ENCODE measurements at regions not wholly inside any gene's neighbourhood (a gene's known extent, or its start where the extent isn't known, plus 50 kb on each side); places are given as distances from the start of the nearest gene placed in this dataset.

- no peaks in the 10 kb centered on the region for H3K36me3 ChIP-seq (ENCODE audit: control insufficient read depth in 2 of 2, extremely low read depth in 1 of 2, insufficient read depth in 2 of 2, low read length in 2 of 2)
Observed at GRCh38 chr3:82128271-82128670, 366.8 kb upstream of the GBE1 start.

GRCh38 chr3:82122554-82123345 lies 361.3 kb upstream of the GBE1 start:
- dilution Hi-C loops (cut with MboI; ENCODE audit: extremely low pct_ligation_motif_present, low sequenced_read_pairs): no loop called here
- H3K27ac ChIP-seq (ENCODE audit: control insufficient read depth, insufficient read depth, low read length): no peak overlapping the region
- H2AFZ ChIP-seq (ENCODE audit: control insufficient read depth, low read length): no peak overlapping the region
- no peaks in the 10 kb centered on the region for H3K27me3 ChIP-seq (ENCODE audit: control insufficient read depth, extremely low read depth, insufficient read depth, low read length)
- H3K79me2 ChIP-seq (ENCODE audit: control insufficient read depth, insufficient read depth, low read length): no peaks in the 10 kb centered on the region
- no peaks in the 10 kb centered on the region for H3K36me3 ChIP-seq (ENCODE audit: control insufficient read depth in 2 of 2, extremely low read depth in 1 of 2, insufficient read depth in 2 of 2, low read length in 2 of 2)
- H3K9me1 ChIP-seq (ENCODE audit: control insufficient read depth, extremely low read depth, insufficient read depth, low read length): no peaks in the 10 kb centered on the region
- no peak overlapping the region for H3K4me3 ChIP-seq (ENCODE audit: control insufficient read depth in 2 of 3, extremely low read depth in 1 of 3, insufficient read depth in 2 of 3, low read depth in 1 of 3, low read length in 3 of 3)
- H3K9me3 ChIP-seq (ENCODE audit: control insufficient read depth, low read depth, low read length): no peaks in the 10 kb centered on the region
- FAIRE-seq (no peak), DNase-seq (ENCODE audit: low read depth, low spot score) (no peak)
- no peaks in the 10 kb centered on the region for H3K4me1 ChIP-seq (ENCODE audit: control insufficient read depth, extremely low read depth, insufficient read depth, low read length)
- no peak overlapping the region for H3K4me2 ChIP-seq (ENCODE audit: control insufficient read depth, extremely low read depth, insufficient read depth, low read depth, low read length)
- no peak overlapping the region for H3K9ac ChIP-seq (ENCODE audit: control insufficient read depth, extremely low read depth, insufficient read depth, low read length)
- H4K20me1 ChIP-seq (ENCODE audit: control insufficient read depth, extremely low read depth, insufficient read depth, low read length): no peaks in the 10 kb centered on the region
- TF ChIP-seq CTCF (optimal IDR thresholded peaks at IDR 0.05 in 1 of 3, IDR thresholded peaks at IDR 0.05 in 1 of 3, conservative IDR thresholded peaks at IDR 0.05 in 1 of 3; ENCODE audit: extremely low read depth in 1 of 3, insufficient read depth in 2 of 3, low read length in 3 of 3) (no peak), EZH2 (IDR thresholded peaks at IDR 0.05; ENCODE audit: low read length) (no peak)

More at GRCh38 chr3:82128271-82128670, 366.8 kb upstream of the GBE1 start:
- no peak overlapping the region for H2AFZ ChIP-seq (ENCODE audit: control insufficient read depth, low read length)
- dilution Hi-C loops (cut with MboI; ENCODE audit: extremely low pct_ligation_motif_present, low sequenced_read_pairs): no loop called here
- no peaks in the 10 kb centered on the region for H3K27me3 ChIP-seq (ENCODE audit: control insufficient read depth, extremely low read depth, insufficient read depth, low read length)
- no peaks in the 10 kb centered on the region for H3K9me1 ChIP-seq (ENCODE audit: control insufficient read depth, extremely low read depth, insufficient read depth, low read length)
- H3K79me2 ChIP-seq (ENCODE audit: control insufficient read depth, insufficient read depth, low read length): no peaks in the 10 kb centered on the region
- no peak overlapping the region for H3K4me2 ChIP-seq (ENCODE audit: control insufficient read depth, extremely low read depth, insufficient read depth, low read depth, low read length)
- TF ChIP-seq CTCF (optimal IDR thresholded peaks at IDR 0.05 in 1 of 3, IDR thresholded peaks at IDR 0.05 in 1 of 3, conservative IDR thresholded peaks at IDR 0.05 in 1 of 3; ENCODE audit: extremely low read depth in 1 of 3, insufficient read depth in 2 of 3, low read length in 3 of 3): no peak
- no peak for TF ChIP-seq EZH2 (IDR thresholded peaks at IDR 0.05; ENCODE audit: low read length)
- H3K27ac ChIP-seq (ENCODE audit: control insufficient read depth, insufficient read depth, low read length): no peak overlapping the region
- DNase-seq (ENCODE audit: low read depth, low spot score) (no peak), FAIRE-seq (no peak)
- H3K9me3 ChIP-seq (ENCODE audit: control insufficient read depth, low read depth, low read length): no peaks in the 10 kb centered on the region
- no peak overlapping the region for H3K4me3 ChIP-seq (ENCODE audit: control insufficient read depth in 2 of 3, extremely low read depth in 1 of 3, insufficient read depth in 2 of 3, low read depth in 1 of 3, low read length in 3 of 3)
- no peaks in the 10 kb centered on the region for H3K4me1 ChIP-seq (ENCODE audit: control insufficient read depth, extremely low read depth, insufficient read depth, low read length)
- no peaks in the 10 kb centered on the region for H4K20me1 ChIP-seq (ENCODE audit: control insufficient read depth, extremely low read depth, insufficient read depth, low read length)
- no peak overlapping the region for H3K9ac ChIP-seq (ENCODE audit: control insufficient read depth, extremely low read depth, insufficient read depth, low read length)

Measured in keratinocyte (primary cell).